Panc1 (cell line): ENCODE measurements at regions not wholly inside any gene's neighbourhood (a gene's known extent, or its start where the extent isn't known, plus 50 kb on each side); places are given as distances from the start of the nearest gene placed in this dataset.

ENCODE experiments used
- ATAC-seq: fragments of 200-7000 bp; cut with Tn5 transposase; 2 replicates; pipeline ENCODE4 v1.9.1; 2020; ENCODE audit warnings: mild to moderate bottlenecking, moderate library complexity
- BruUV-seq: library from RNA; stranded (reverse); fragments of 400-500 nt; replicated peaks from 2 replicates; lab custom pipeline; 2021; lab: Mats Ljungman, UMichigan
- CTCF ChIA-PET: fragments of 300-600 bp; sonication (Branson Sonifier 250); formaldehyde crosslinking; loops from one replicate; lab custom pipeline; 2022; ENCODE audit warnings: antibody characterized with exemption; lab: Charles Lee
- POLR2A ChIA-PET: fragments of 300-600 bp; sonication (Branson Sonifier 250); formaldehyde crosslinking; loops from one replicate; lab custom pipeline; 2022; ENCODE audit warnings: antibody characterized with exemption; lab: Charles Lee
- DNase-seq: peaks from one replicate; pipeline ENCODE4 v3.0.0-alpha.2; 2010; ENCODE audit warnings: low read depth, low spot score
- H3K27ac ChIP-seq: 2 replicates; pipeline ENCODE4 v1.5.1; 2011; ENCODE audit warnings: mild to moderate bottlenecking, low read length, inconsistent platforms
- H3K27me3 ChIP-seq: fragments of 200-500 bp; sonication (Bioruptor generic); 2 replicates; pipeline ENCODE4 v1.6.0; 2014; ENCODE audit warnings: low read length, inconsistent platforms; ENCODE audit not compliant: control insufficient read depth, insufficient read depth
- H3K36me3 ChIP-seq: fragments of 200-500 bp; sonication (Bioruptor generic); 2 replicates; pipeline ENCODE4 v1.5.1; 2014; ENCODE audit warnings: inconsistent platforms, mild to moderate bottlenecking, low read length, moderate library complexity; ENCODE audit not compliant: control insufficient read depth, insufficient read depth
- H3K4me1 ChIP-seq: 2 replicates; pipeline ENCODE4 v1.5.1; 2011; ENCODE audit warnings: inconsistent platforms, mild to moderate bottlenecking, low read length, moderate library complexity; ENCODE audit not compliant: control insufficient read depth, insufficient read depth
- H3K4me3 ChIP-seq, 2 experiments: 2 replicates each; pipeline ENCODE4 v1.5.1; 2011 to 2012; ENCODE audit warnings: low read depth in 2 of 2, low read length in 2 of 2, mild to moderate bottlenecking in 2 of 2, inconsistent platforms in 1 of 2, moderate library complexity in 1 of 2
- H3K9me3 ChIP-seq: fragments of 200-500 bp; sonication (Bioruptor generic); 2 replicates; pipeline ENCODE4 v1.5.1; 2014; ENCODE audit warnings: low read depth, mild to moderate bottlenecking, inconsistent platforms, low read length, moderate library complexity; ENCODE audit not compliant: control insufficient read depth, insufficient read depth
- CTCF ChIP-seq: fragments of 450-650 bp; IDR thresholded peaks from 2 replicates; pipeline ENCODE4 v1.5.1; 2017; ENCODE audit warnings: mild to moderate bottlenecking
- POLR2AphosphoS5 ChIP-seq: IDR thresholded peaks from 2 replicates; pipeline ENCODE4 v1.6.1; 2012; ENCODE audit warnings: mild to moderate bottlenecking, low read depth, low read length, moderate library complexity
- SIN3A ChIP-seq: IDR thresholded peaks from 2 replicates; pipeline ENCODE4 v1.6.1; 2012; ENCODE audit warnings: low read depth, mild to moderate bottlenecking, low read length, moderate library complexity, borderline replicate concordance; ENCODE audit not compliant: insufficient read depth
- TCF7L2 ChIP-seq: IDR thresholded peaks from 2 replicates; pipeline ENCODE4 v1.6.1; 2011; ENCODE audit warnings: mild to moderate bottlenecking, low read depth, low read length, inconsistent platforms
- in situ Hi-C: cut with HindIII; loops from 2 replicates; pipeline ENCODE4 v1.10.0; 2016; ENCODE audit warnings: low sequenced_read_pairs, low pct_unique_long_range_greater_than_20kb
- intact Hi-C: fragments of 100-400 bp; cut with micrococcal nuclease; formaldehyde crosslinking; loops from one replicate; pipeline ENCODE4 v1.10.0; 2022; ENCODE audit not compliant: unreplicated experiment
- TF ChIP-seq, protein P1 (sequence below), 2 experiments: IDR thresholded peaks; 2 replicates each; pipeline ENCODE4 v1.6.1; 2011 to 2012; ENCODE audit warnings: low read depth in 2 of 2, control low read depth in 1 of 2, low read length in 1 of 2, mild to moderate bottlenecking in 1 of 2, moderate library complexity in 1 of 2; ENCODE audit not compliant: insufficient read depth in 1 of 2

DNA sequence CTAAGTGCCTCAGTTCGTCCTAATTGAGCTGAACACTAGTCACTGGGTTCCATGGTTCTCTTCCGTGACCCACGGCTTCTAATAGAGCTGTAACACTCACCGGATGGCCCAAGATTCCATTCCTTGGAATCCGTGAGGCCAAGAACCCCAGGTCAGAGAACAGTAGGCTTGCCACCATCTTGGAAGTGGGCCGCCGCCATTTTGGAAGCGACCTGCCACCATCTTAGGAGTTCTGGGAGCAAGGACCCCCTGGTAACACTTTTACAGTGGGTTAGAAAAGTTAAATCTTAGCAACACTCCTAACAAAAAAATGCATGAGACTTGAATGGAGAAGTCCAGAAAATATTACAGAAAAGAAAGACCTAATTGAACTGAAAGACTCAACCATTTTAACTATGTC, 84.5 kb downstream of the TMEM18 start:
- Histone ChIP-seq H3K4me3 (no peak overlapping the region), H3K27me3 (no peaks in the 10 kb centered on the region), H3K36me3 (no peaks in the 10 kb centered on the region), H3K27ac (no peak overlapping the region), H3K9me3 (no peaks in the 10 kb centered on the region), H3K4me1 (no peaks in the 10 kb centered on the region)
- BruUV-seq, result no TSS peak
- DNase-seq, result no peak
- ChIA-PET POLR2A (no interaction called here), CTCF (no interaction called here)
- intact Hi-C loops (no loop called here), in situ Hi-C loops (no loop called here)
- no peak for ATAC-seq
- no peak for TF ChIP-seq TCF7L2

DNA sequence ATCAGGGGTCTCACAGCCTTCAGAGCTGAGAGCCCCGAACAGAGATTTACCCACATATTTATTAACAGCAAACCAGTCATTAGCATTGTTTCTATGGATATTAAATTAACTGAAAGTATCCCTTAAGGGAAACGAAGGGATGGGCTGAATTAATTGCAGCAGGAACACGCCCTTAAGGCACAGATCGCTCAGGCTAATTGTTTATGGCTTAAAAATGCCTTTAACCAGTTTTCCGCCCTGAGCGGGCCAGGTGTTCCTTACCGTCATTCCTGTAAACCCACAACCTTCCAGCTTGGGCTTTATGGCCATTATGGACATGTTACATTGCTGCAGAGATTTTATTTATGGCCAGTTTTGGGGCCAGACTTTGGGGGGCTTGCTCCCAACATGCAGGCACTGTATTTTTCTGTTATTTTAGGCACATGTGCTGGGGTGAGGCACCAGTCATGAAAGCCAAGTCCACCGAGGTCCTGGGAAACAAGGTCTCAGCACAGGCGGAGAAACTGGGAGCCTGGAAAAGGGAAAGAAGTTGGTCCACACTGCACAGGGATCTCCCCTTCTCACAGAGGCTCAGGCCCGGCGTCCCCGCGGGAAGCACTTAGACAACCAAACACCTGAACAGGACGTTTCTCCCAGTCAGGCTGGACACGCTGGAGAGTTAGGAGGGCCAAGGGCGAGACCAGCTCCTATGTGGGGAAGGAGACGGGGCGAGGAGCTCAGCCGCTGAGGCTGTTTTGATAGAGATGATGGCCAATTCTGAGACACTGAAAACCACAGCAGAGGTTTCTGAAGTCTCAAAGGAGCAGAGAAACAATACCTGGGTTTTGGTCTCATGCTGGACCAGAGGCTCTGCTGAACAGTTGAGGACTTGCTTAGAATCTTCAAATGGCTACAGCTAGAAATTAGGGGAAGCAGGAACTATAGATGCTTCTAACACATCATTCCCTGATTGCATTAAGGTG, 86.7 kb downstream of the TMEM18 start:
- POLR2A ChIA-PET, result no interaction called here
- CTCF ChIA-PET, result no interaction called here
- no peak overlapping the region for H3K4me3 ChIP-seq
- ATAC-seq (no peak), DNase-seq (no peak)
- H3K4me1 ChIP-seq, result no peaks in the 10 kb centered on the region
- in situ Hi-C loops (no loop called here), intact Hi-C loops (no loop called here)
- H3K9me3 ChIP-seq, result no peaks in the 10 kb centered on the region
- no TSS peak for BruUV-seq
- H3K27ac ChIP-seq, result no peak overlapping the region
- no peaks in the 10 kb centered on the region for H3K36me3 ChIP-seq
- TF ChIP-seq POLR2AphosphoS5 (no peak), SIN3A (no peak), TCF7L2 (no peak), CTCF (no peak)
- TF ChIP-seq, protein P1, sequence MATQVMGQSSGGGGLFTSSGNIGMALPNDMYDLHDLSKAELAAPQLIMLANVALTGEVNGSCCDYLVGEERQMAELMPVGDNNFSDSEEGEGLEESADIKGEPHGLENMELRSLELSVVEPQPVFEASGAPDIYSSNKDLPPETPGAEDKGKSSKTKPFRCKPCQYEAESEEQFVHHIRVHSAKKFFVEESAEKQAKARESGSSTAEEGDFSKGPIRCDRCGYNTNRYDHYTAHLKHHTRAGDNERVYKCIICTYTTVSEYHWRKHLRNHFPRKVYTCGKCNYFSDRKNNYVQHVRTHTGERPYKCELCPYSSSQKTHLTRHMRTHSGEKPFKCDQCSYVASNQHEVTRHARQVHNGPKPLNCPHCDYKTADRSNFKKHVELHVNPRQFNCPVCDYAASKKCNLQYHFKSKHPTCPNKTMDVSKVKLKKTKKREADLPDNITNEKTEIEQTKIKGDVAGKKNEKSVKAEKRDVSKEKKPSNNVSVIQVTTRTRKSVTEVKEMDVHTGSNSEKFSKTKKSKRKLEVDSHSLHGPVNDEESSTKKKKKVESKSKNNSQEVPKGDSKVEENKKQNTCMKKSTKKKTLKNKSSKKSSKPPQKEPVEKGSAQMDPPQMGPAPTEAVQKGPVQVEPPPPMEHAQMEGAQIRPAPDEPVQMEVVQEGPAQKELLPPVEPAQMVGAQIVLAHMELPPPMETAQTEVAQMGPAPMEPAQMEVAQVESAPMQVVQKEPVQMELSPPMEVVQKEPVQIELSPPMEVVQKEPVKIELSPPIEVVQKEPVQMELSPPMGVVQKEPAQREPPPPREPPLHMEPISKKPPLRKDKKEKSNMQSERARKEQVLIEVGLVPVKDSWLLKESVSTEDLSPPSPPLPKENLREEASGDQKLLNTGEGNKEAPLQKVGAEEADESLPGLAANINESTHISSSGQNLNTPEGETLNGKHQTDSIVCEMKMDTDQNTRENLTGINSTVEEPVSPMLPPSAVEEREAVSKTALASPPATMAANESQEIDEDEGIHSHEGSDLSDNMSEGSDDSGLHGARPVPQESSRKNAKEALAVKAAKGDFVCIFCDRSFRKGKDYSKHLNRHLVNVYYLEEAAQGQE (IDR thresholded peaks at IDR 0.05; ENCODE audit: insufficient read depth in 1 of 2, low read depth in 2 of 2, low read length in 1 of 2), result no peak
- H3K27me3 ChIP-seq, result no peaks in the 10 kb centered on the region; the same call in 1 of the 2 replicates
